K562 (cell line): ENCODE measurements at regions not wholly inside any gene's neighbourhood (a gene's known extent, or its start where the extent isn't known, plus 50 kb on each side); places are given as distances from the start of the nearest gene placed in this dataset.

ENCODE experiments used
- CLOCK ChIP-seq: fragments of 250-450 bp; sonication (Bioruptor Pico); IDR thresholded peaks from 2 replicates; pipeline ENCODE4 v1.4.0; 2020; ENCODE audit warnings: mild to moderate bottlenecking, moderate library complexity, borderline replicate concordance
- HDAC6 ChIP-seq: IDR thresholded peaks from 2 replicates; pipeline ENCODE4 v1.6.1; 2012; ENCODE audit warnings: low read depth, mild to moderate bottlenecking, control low read depth, inconsistent platforms, low read length, moderate library complexity
- MXD1 ChIP-seq: fragments of 250-450 bp; sonication (Bioruptor Pico); IDR thresholded peaks from 2 replicates; pipeline ENCODE4 v1.8.0; 2021; ENCODE audit warnings: borderline replicate concordance, mild to moderate bottlenecking, moderate library complexity; ENCODE audit not compliant: poor library complexity, severe bottlenecking
- RUNX1 ChIP-seq: sonication (generic); IDR thresholded peaks from 2 replicates; pipeline ENCODE4 v1.6.1; 2016; ENCODE audit warnings: antibody characterized with exemption, low read depth
- SREBF2 ChIP-seq: sonication (generic); formaldehyde crosslinking; IDR thresholded peaks from 2 replicates; pipeline ENCODE4 v1.4.0; 2020; ENCODE audit warnings: mild to moderate bottlenecking, missing genetic modification reagents
- ZNF274 ChIP-seq: IDR thresholded peaks from 2 replicates; pipeline ENCODE4 v1.6.1; 2011; ENCODE audit warnings: low read depth, mild to moderate bottlenecking, low read length, moderate library complexity, borderline replicate concordance

GRCh38 chr13:72004784-72005374 lies 137.9 kb upstream of the DACH1 start:
- TF ChIP-seq MXD1 (CRISPR knock-in tag) (no peak), SREBF2 (CRISPR knock-in tag) (no peak), ZNF274 (no peak), CLOCK (CRISPR knock-in tag) (no peak), RUNX1 (no peak), HDAC6 (no peak)
